ENCODE measurements at regions not wholly inside any gene's neighbourhood (a gene's known extent, or its start where the extent isn't known, plus 50 kb on each side); places are given as distances from the start of the nearest gene placed in this dataset.

- H3K4me1 ChIP-seq (ENCODE audit: control insufficient read depth in 1 of 2, insufficient read depth in 2 of 2, low read length in 2 of 2) = no peaks in the 10 kb centered on the region
- H3K36me3 ChIP-seq (ENCODE audit: control insufficient read depth in 1 of 2, insufficient read depth in 2 of 2, low read length in 2 of 2) = no peaks in the 10 kb centered on the region
- H3K9ac ChIP-seq (ENCODE audit: low read depth in 1 of 2, low read length in 2 of 2) = no peak overlapping the region
- H3K4me3 ChIP-seq (ENCODE audit: low read depth in 1 of 2, low read length in 2 of 2) = no peak overlapping the region
- H3K9me3 ChIP-seq (ENCODE audit: control insufficient read depth in 1 of 2, low read length in 2 of 2) = no peaks in the 10 kb centered on the region
- H3K27ac ChIP-seq (ENCODE audit: low read depth, low read length) = no peak overlapping the region
- H3K27me3 ChIP-seq (ENCODE audit: control insufficient read depth in 1 of 2, insufficient read depth in 2 of 2, low read length in 2 of 2) = no peaks in the 10 kb centered on the region
Measured at GRCh38 chr5:117680426-117680825, 1105.8 kb upstream of the SEMA6A start.

GRCh38 chr5:117679046-117679445 is 1104.4 kb upstream of the SEMA6A start:
- Histone ChIP-seq H3K27ac (ENCODE audit: low read depth, low read length) (no peak overlapping the region), H3K9ac (ENCODE audit: low read depth in 1 of 2, low read length in 2 of 2) (no peak overlapping the region), H3K4me3 (ENCODE audit: low read depth in 1 of 2, low read length in 2 of 2) (no peak overlapping the region)

DNA sequence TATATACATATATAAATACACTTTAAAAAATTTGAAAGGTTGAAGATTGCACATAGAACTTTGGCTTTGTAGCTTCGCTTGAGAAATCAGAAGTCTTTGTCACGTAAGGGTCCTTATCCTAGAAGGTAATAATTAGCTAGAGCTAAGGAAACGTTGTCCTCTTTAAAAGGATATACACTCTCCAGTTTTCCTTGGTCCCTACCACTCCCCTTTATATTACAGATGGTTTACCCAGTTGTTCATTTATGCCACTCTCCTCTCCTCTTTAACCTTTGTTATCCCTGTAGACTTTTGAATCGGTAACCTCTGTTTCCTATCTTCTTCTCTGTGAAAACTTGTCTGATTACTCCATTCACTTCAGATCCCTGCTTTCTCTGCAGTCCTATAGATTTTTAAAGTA is 1101.0 kb upstream of the SEMA6A start:
- no peak overlapping the region for H3K9ac ChIP-seq (ENCODE audit: low read depth in 1 of 2, low read length in 2 of 2)
- H3K4me1 ChIP-seq (ENCODE audit: control insufficient read depth in 1 of 2, insufficient read depth in 2 of 2, low read length in 2 of 2) = no peaks in the 10 kb centered on the region
- no peaks in the 10 kb centered on the region for H3K27me3 ChIP-seq (ENCODE audit: control insufficient read depth in 1 of 2, insufficient read depth in 2 of 2, low read length in 2 of 2)
- no peaks in the 10 kb centered on the region for H3K9me3 ChIP-seq (ENCODE audit: control insufficient read depth in 1 of 2, low read length in 2 of 2)
- no peaks in the 10 kb centered on the region for H3K36me3 ChIP-seq (ENCODE audit: control insufficient read depth in 1 of 2, insufficient read depth in 2 of 2, low read length in 2 of 2)
- H3K27ac ChIP-seq (ENCODE audit: low read depth, low read length) = no peak overlapping the region
- H3K4me3 ChIP-seq (ENCODE audit: low read depth in 1 of 2, low read length in 2 of 2) = no peak overlapping the region

More at GRCh38 chr5:117679046-117679445, 1104.4 kb upstream of the SEMA6A start:
- no peaks in the 10 kb centered on the region for H3K9me3 ChIP-seq (ENCODE audit: control insufficient read depth in 1 of 2, low read length in 2 of 2)
- no peaks in the 10 kb centered on the region for H3K27me3 ChIP-seq (ENCODE audit: control insufficient read depth in 1 of 2, insufficient read depth in 2 of 2, low read length in 2 of 2)
- no peaks in the 10 kb centered on the region for H3K36me3 ChIP-seq (ENCODE audit: control insufficient read depth in 1 of 2, insufficient read depth in 2 of 2, low read length in 2 of 2)
- no peaks in the 10 kb centered on the region for H3K4me1 ChIP-seq (ENCODE audit: control insufficient read depth in 1 of 2, insufficient read depth in 2 of 2, low read length in 2 of 2)

DNA sequence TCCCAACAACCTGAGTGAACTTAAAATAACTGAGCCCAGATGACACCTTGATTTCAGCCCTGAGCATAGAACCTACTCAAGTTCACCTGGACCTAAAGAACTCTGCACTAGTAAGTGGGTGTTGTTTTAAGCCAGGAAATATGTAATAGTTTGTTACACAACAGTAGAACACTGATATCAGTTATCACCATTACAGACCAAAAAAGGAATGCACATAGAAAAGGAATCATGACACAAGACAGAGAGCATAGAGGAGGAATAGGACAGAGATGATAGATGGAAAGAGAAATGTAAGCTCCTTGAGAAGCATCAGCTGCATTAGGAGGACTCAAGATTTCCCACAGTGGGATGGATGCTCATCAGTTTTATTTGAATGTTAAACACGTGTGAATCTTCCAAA is 1096.9 kb upstream of the SEMA6A start:
- H3K27ac ChIP-seq (ENCODE audit: low read depth, low read length) = no peak overlapping the region

GRCh38 chr5:117667105-117667504 is 1092.5 kb upstream of the SEMA6A start:
- no peaks in the 10 kb centered on the region for H3K27me3 ChIP-seq (ENCODE audit: control insufficient read depth in 1 of 2, insufficient read depth in 2 of 2, low read length in 2 of 2)
- no peaks in the 10 kb centered on the region for H3K4me1 ChIP-seq (ENCODE audit: control insufficient read depth in 1 of 2, insufficient read depth in 2 of 2, low read length in 2 of 2)
- H3K36me3 ChIP-seq (ENCODE audit: control insufficient read depth in 1 of 2, insufficient read depth in 2 of 2, low read length in 2 of 2) = no peaks in the 10 kb centered on the region
- no peak overlapping the region for H3K27ac ChIP-seq (ENCODE audit: low read depth, low read length)
- H3K4me3 ChIP-seq (ENCODE audit: low read depth in 1 of 2, low read length in 2 of 2) = no peak overlapping the region
- no peak overlapping the region for H3K9ac ChIP-seq (ENCODE audit: low read depth in 1 of 2, low read length in 2 of 2)
- no peaks in the 10 kb centered on the region for H3K9me3 ChIP-seq (ENCODE audit: control insufficient read depth in 1 of 2, low read length in 2 of 2)

More for the DNA sequence above, 1096.9 kb upstream of the SEMA6A start:
- Histone ChIP-seq H3K4me3 (ENCODE audit: low read depth in 1 of 2, low read length in 2 of 2) (no peak overlapping the region), H3K9ac (ENCODE audit: low read depth in 1 of 2, low read length in 2 of 2) (no peak overlapping the region), H3K27me3 (ENCODE audit: control insufficient read depth in 1 of 2, insufficient read depth in 2 of 2, low read length in 2 of 2) (no peaks in the 10 kb centered on the region), H3K36me3 (ENCODE audit: control insufficient read depth in 1 of 2, insufficient read depth in 2 of 2, low read length in 2 of 2) (no peaks in the 10 kb centered on the region), H3K4me1 (ENCODE audit: control insufficient read depth in 1 of 2, insufficient read depth in 2 of 2, low read length in 2 of 2) (no peaks in the 10 kb centered on the region), H3K9me3 (ENCODE audit: control insufficient read depth in 1 of 2, low read length in 2 of 2) (no peaks in the 10 kb centered on the region)

GRCh38 chr5:117665121-117665520 is 1090.5 kb upstream of the SEMA6A start:
- no peaks in the 10 kb centered on the region for H3K27me3 ChIP-seq (ENCODE audit: control insufficient read depth in 1 of 2, insufficient read depth in 2 of 2, low read length in 2 of 2)
- no peaks in the 10 kb centered on the region for H3K9me3 ChIP-seq (ENCODE audit: control insufficient read depth in 1 of 2, low read length in 2 of 2)
- H3K27ac ChIP-seq (ENCODE audit: low read depth, low read length) = no peak overlapping the region
- no peak overlapping the region for H3K4me3 ChIP-seq (ENCODE audit: low read depth in 1 of 2, low read length in 2 of 2)
- H3K36me3 ChIP-seq (ENCODE audit: control insufficient read depth in 1 of 2, insufficient read depth in 2 of 2, low read length in 2 of 2) = no peaks in the 10 kb centered on the region
- no peak overlapping the region for H3K9ac ChIP-seq (ENCODE audit: low read depth in 1 of 2, low read length in 2 of 2)
- no peaks in the 10 kb centered on the region for H3K4me1 ChIP-seq (ENCODE audit: control insufficient read depth in 1 of 2, insufficient read depth in 2 of 2, low read length in 2 of 2)

DNA sequence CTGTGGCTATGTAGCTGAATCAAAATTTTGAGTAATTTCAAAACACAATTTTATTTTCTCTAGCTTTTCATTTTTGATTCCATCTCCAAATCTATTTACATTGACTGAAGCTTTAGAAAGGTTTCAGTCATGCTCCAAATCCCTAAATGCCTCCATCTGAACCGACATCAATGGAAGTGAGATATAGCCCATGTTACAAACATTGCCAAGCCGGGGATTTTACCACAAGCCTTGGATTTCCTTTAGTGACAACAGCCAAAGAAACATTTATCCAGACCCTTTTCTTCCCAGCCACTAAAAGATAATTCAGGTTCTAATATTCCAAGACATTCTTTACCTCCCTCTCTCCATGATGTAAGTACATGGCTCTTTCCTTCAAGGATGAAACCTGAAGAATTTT is 1087.7 kb upstream of the SEMA6A start:
- Histone ChIP-seq H3K36me3 (ENCODE audit: control insufficient read depth in 1 of 2, insufficient read depth in 2 of 2, low read length in 2 of 2) (no peaks in the 10 kb centered on the region), H3K4me1 (ENCODE audit: control insufficient read depth in 1 of 2, insufficient read depth in 2 of 2, low read length in 2 of 2) (no peaks in the 10 kb centered on the region)

GRCh38 chr5:117657541-117657940 is 1082.9 kb upstream of the SEMA6A start:
- no peaks in the 10 kb centered on the region for H3K9me3 ChIP-seq (ENCODE audit: control insufficient read depth in 1 of 2, low read length in 2 of 2)
- no peak overlapping the region for H3K27ac ChIP-seq (ENCODE audit: low read depth, low read length)
- H3K27me3 ChIP-seq (ENCODE audit: control insufficient read depth in 1 of 2, insufficient read depth in 2 of 2, low read length in 2 of 2) = no peaks in the 10 kb centered on the region
- H3K4me1 ChIP-seq (ENCODE audit: control insufficient read depth in 1 of 2, insufficient read depth in 2 of 2, low read length in 2 of 2) = no peaks in the 10 kb centered on the region
- no peak overlapping the region for H3K9ac ChIP-seq (ENCODE audit: low read depth in 1 of 2, low read length in 2 of 2)
- H3K4me3 ChIP-seq (ENCODE audit: low read depth in 1 of 2, low read length in 2 of 2) = no peak overlapping the region
- no peaks in the 10 kb centered on the region for H3K36me3 ChIP-seq (ENCODE audit: control insufficient read depth in 1 of 2, insufficient read depth in 2 of 2, low read length in 2 of 2)

More for the DNA sequence above, 1087.7 kb upstream of the SEMA6A start:
- Histone ChIP-seq H3K27ac (ENCODE audit: low read depth, low read length) (no peak overlapping the region), H3K27me3 (ENCODE audit: control insufficient read depth in 1 of 2, insufficient read depth in 2 of 2, low read length in 2 of 2) (no peaks in the 10 kb centered on the region), H3K4me3 (ENCODE audit: low read depth in 1 of 2, low read length in 2 of 2) (no peak overlapping the region), H3K9ac (ENCODE audit: low read depth in 1 of 2, low read length in 2 of 2) (no peak overlapping the region), H3K9me3 (ENCODE audit: control insufficient read depth in 1 of 2, low read length in 2 of 2) (no peaks in the 10 kb centered on the region)

DNA sequence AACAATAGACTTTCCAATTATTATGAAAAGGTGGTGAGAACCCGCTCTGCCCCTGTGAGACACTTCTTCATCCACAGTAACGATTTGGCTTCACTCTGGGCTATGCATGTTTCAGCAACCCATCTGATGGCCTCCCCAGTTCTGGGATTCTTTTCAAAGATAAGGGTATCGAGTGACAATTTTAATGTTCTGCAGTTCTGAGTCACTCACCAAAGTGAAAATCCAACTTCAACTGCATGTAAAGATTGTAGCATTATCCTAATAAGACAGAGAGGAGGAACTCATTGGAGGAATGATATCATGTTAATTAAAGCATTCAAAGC is 1078.3 kb upstream of the SEMA6A start:
- Histone ChIP-seq H3K4me3 (ENCODE audit: low read depth in 1 of 2, low read length in 2 of 2) (no peak overlapping the region), H3K27ac (ENCODE audit: low read depth, low read length) (no peak overlapping the region)

DNA sequence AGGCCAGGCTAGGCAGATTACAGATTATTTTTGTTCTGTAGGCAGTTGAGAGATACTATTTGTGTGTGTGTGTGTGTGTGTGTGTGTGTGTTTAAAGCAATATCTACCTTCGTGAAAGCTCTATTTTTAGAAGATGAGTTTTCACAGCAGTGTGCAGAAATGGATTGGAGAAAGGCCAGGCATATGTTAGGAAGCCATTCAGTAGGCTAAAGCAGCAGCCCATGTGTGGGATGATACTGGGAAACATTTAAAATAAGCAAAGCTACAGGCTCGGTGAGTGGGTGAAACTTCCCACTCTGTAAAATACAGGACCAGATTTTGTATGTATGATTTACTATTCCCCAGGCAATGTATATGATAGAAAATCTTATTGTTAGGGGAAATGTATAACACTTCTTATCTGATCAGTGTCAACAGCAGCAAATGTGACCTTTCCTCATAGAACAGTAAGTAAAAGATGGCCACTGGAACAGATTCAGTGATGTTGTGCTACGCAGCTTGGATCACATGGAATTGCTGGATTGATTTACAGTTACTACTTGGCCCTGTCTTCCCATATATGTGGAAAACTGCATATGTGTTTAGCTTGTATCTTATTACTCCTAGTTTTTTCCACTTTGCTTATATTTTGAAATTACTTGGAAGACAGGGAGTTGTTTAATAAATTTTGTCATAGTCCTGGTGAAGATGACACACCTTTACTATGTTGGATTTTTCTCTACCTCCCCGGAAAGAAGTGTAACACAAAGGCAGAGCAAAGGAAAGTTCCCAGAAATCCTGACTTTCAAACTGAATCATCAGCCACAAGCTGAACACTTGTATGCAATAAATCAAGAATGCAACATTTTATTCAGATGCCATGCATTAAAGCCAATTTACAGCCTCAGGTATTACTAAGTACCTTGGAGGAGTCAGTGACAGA is 1077.7 kb upstream of the SEMA6A start:
- Histone ChIP-seq H3K4me1 (ENCODE audit: control insufficient read depth in 1 of 2, insufficient read depth in 2 of 2, low read length in 2 of 2) (no peaks in the 10 kb centered on the region), H3K9ac (ENCODE audit: low read depth in 1 of 2, low read length in 2 of 2) (no peak overlapping the region), H3K4me3 (ENCODE audit: low read depth in 1 of 2, low read length in 2 of 2) (no peak overlapping the region), H3K36me3 (ENCODE audit: control insufficient read depth in 1 of 2, insufficient read depth in 2 of 2, low read length in 2 of 2) (no peaks in the 10 kb centered on the region), H3K9me3 (ENCODE audit: control insufficient read depth in 1 of 2, low read length in 2 of 2) (no peaks in the 10 kb centered on the region), H3K27ac (ENCODE audit: low read depth, low read length) (no peak overlapping the region), H3K27me3 (ENCODE audit: control insufficient read depth in 1 of 2, insufficient read depth in 2 of 2, low read length in 2 of 2) (no peaks in the 10 kb centered on the region)

More for the DNA sequence above, 1078.3 kb upstream of the SEMA6A start:
- H3K4me1 ChIP-seq (ENCODE audit: control insufficient read depth in 1 of 2, insufficient read depth in 2 of 2, low read length in 2 of 2) = no peaks in the 10 kb centered on the region
- H3K9me3 ChIP-seq (ENCODE audit: control insufficient read depth in 1 of 2, low read length in 2 of 2) = no peaks in the 10 kb centered on the region
- no peak overlapping the region for H3K9ac ChIP-seq (ENCODE audit: low read depth in 1 of 2, low read length in 2 of 2)
- H3K36me3 ChIP-seq (ENCODE audit: control insufficient read depth in 1 of 2, insufficient read depth in 2 of 2, low read length in 2 of 2) = no peaks in the 10 kb centered on the region
- no peaks in the 10 kb centered on the region for H3K27me3 ChIP-seq (ENCODE audit: control insufficient read depth in 1 of 2, insufficient read depth in 2 of 2, low read length in 2 of 2)
